SJSA1 (cell line): ENCODE measurements at regions not wholly inside any gene's neighbourhood (a gene's known extent, or its start where the extent isn't known, plus 50 kb on each side); places are given as distances from the start of the nearest gene placed in this dataset.
A peak's percentile ranks its signal among the peaks of the same experiment; 100 is the strongest.

Experiments used
- DNase-seq, 2 experiments: peaks; one replicate each; pipeline ENCODE4 v3.0.0-alpha.2; 2015 to 2020; ENCODE audit warnings: low spot score in 2 of 2, low read depth in 1 of 2
- H3K27ac ChIP-seq: fragments of 250-450 bp; sonication (Bioruptor Pico); 2 replicates; pipeline ENCODE4 v1.5.1; 2020; ENCODE audit warnings: mild to moderate bottlenecking, moderate library complexity
- H3K27me3 ChIP-seq: fragments of 250-450 bp; sonication (Bioruptor Pico); replicated peaks from 2 replicates; pipeline ENCODE4 v1.5.1; 2020; ENCODE audit warnings: mild to moderate bottlenecking, moderate library complexity
- H3K36me3 ChIP-seq: fragments of 250-450 bp; sonication (Bioruptor Pico); 2 replicates; pipeline ENCODE4 v1.5.1; 2020; ENCODE audit warnings: mild to moderate bottlenecking
- H3K4me1 ChIP-seq: fragments of 250-450 bp; sonication (Bioruptor Pico); replicated peaks from 2 replicates; pipeline ENCODE4 v1.6.1; 2021; ENCODE audit warnings: mild to moderate bottlenecking
- H3K4me3 ChIP-seq: fragments of 250-450 bp; sonication (Bioruptor Pico); 2 replicates; pipeline ENCODE4 v1.5.1; 2020; ENCODE audit warnings: mild to moderate bottlenecking
- H3K9me3 ChIP-seq: fragments of 250-450 bp; sonication (Bioruptor Pico); replicated peaks from 2 replicates; pipeline ENCODE4 v1.5.1; 2020; ENCODE audit warnings: mild to moderate bottlenecking

GRCh38 chr9:4404156-4404555, 86.1 kb upstream of the SLC1A1 start:
- Histone ChIP-seq H3K27ac (no peak overlapping the region), H3K27me3 (no peaks in the 10 kb centered on the region), H3K9me3 (no peaks in the 10 kb centered on the region), H3K36me3 (no peaks in the 10 kb centered on the region), H3K4me3 (no peak overlapping the region), H3K4me1 (no peaks in the 10 kb centered on the region)
- DNase-seq = no peak

- H3K9me3 ChIP-seq = no peaks in the 10 kb centered on the region
- no peaks in the 10 kb centered on the region for H3K36me3 ChIP-seq
- H3K4me1 ChIP-seq = no peaks in the 10 kb centered on the region
- H3K4me3 ChIP-seq = no peak overlapping the region
- no peak overlapping the region for H3K27ac ChIP-seq
- no peak for DNase-seq
- no peaks in the 10 kb centered on the region for H3K27me3 ChIP-seq
Measured at GRCh38 chr9:4402501-4402900, 87.8 kb upstream of the SLC1A1 start.

GRCh38 chr9:4400731-4401130, 89.5 kb upstream of the SLC1A1 start:
- no peak overlapping the region for H3K4me3 ChIP-seq
- DNase-seq = no peak
- H3K9me3 ChIP-seq = no peaks in the 10 kb centered on the region
- H3K36me3 ChIP-seq = no peaks in the 10 kb centered on the region
- no peak overlapping the region for H3K27ac ChIP-seq
- H3K4me1 ChIP-seq = no peaks in the 10 kb centered on the region
- H3K27me3 ChIP-seq = no peaks in the 10 kb centered on the region

GRCh38 chr9:4397917-4398316, 92.4 kb upstream of the SLC1A1 start:
- Histone ChIP-seq H3K36me3 (no peaks in the 10 kb centered on the region), H3K27ac (no peak overlapping the region), H3K4me3 (no peak overlapping the region), H3K27me3 (no peaks in the 10 kb centered on the region), H3K9me3 (no peaks in the 10 kb centered on the region), H3K4me1 (no peaks in the 10 kb centered on the region)
- DNase-seq = no peak

- H3K9me3 ChIP-seq = no peaks in the 10 kb centered on the region
- no peak overlapping the region for H3K4me3 ChIP-seq
Measured at GRCh38 chr9:4393806-4394523, 94.1 kb upstream of the GLIS3 start.

GRCh38 chr9:4389755-4390154, 89.9 kb upstream of the GLIS3 start:
- no peak overlapping the region for H3K27ac ChIP-seq
- no peaks in the 10 kb centered on the region for H3K36me3 ChIP-seq
- no peaks in the 10 kb centered on the region for H3K27me3 ChIP-seq
- DNase-seq = no peak
- H3K4me1 ChIP-seq = no peaks in the 10 kb centered on the region
- H3K9me3 ChIP-seq = no peaks in the 10 kb centered on the region
- H3K4me3 ChIP-seq = no peak overlapping the region

More at GRCh38 chr9:4393806-4394523, 94.1 kb upstream of the GLIS3 start:
- no peak for DNase-seq
- no peaks in the 10 kb centered on the region for H3K36me3 ChIP-seq
- no peak overlapping the region for H3K27ac ChIP-seq
- no peaks in the 10 kb centered on the region for H3K27me3 ChIP-seq
- H3K4me1 ChIP-seq = no peaks in the 10 kb centered on the region

- Histone ChIP-seq H3K4me3 (no peak overlapping the region), H3K27ac (no peak overlapping the region), H3K9me3 (no peaks in the 10 kb centered on the region), H3K27me3 (no peaks in the 10 kb centered on the region), H3K4me1 (no peaks in the 10 kb centered on the region), H3K36me3 (no peaks in the 10 kb centered on the region)
- DNase-seq = no peak
Measured at GRCh38 chr9:4389003-4389402, 89.1 kb upstream of the GLIS3 start.

- H3K9me3 ChIP-seq = no peaks in the 10 kb centered on the region
- no peaks in the 10 kb centered on the region for H3K36me3 ChIP-seq
- no peaks in the 10 kb centered on the region for H3K27me3 ChIP-seq
- H3K27ac ChIP-seq = no peak overlapping the region
- no peak for DNase-seq
- H3K4me1 ChIP-seq = no peaks in the 10 kb centered on the region
- no peak overlapping the region for H3K4me3 ChIP-seq
Measured at GRCh38 chr9:4386819-4387218, 87.0 kb upstream of the GLIS3 start.

- no peak for DNase-seq
- Histone ChIP-seq H3K4me3 (no peak overlapping the region), H3K4me1 (no peaks in the 10 kb centered on the region), H3K27me3 (no peaks in the 10 kb centered on the region), H3K9me3 (no peaks in the 10 kb centered on the region), H3K36me3 (no peaks in the 10 kb centered on the region), H3K27ac (no peak overlapping the region)
Measured at GRCh38 chr9:4384750-4385149, 84.9 kb upstream of the GLIS3 start.

- DNase-seq = peak in 1 of 2 experiments; percentile 11
- H3K4me3 ChIP-seq = no peak overlapping the region
- H3K27me3 ChIP-seq = no peaks in the 10 kb centered on the region
- no peaks in the 10 kb centered on the region for H3K4me1 ChIP-seq
- H3K27ac ChIP-seq = no peak overlapping the region
- no peaks in the 10 kb centered on the region for H3K36me3 ChIP-seq
- no peaks in the 10 kb centered on the region for H3K9me3 ChIP-seq
Measured at GRCh38 chr9:4382722-4383317, 83.0 kb upstream of the GLIS3 start.

- no peaks in the 10 kb centered on the region for H3K4me1 ChIP-seq
- no peaks in the 10 kb centered on the region for H3K9me3 ChIP-seq
- H3K4me3 ChIP-seq = no peak overlapping the region
- no peaks in the 10 kb centered on the region for H3K36me3 ChIP-seq
- H3K27me3 ChIP-seq = no peaks in the 10 kb centered on the region
- no peak for DNase-seq
- H3K27ac ChIP-seq = no peak overlapping the region
Measured at GRCh38 chr9:4381744-4382143, 81.9 kb upstream of the GLIS3 start.

GRCh38 chr9:4380406-4380805, 80.5 kb upstream of the GLIS3 start:
- Histone ChIP-seq H3K4me3 (no peak overlapping the region), H3K27ac (no peak overlapping the region), H3K27me3 (no peaks in the 10 kb centered on the region), H3K4me1 (peaks cover 5% of the 10 kb centered on the region), H3K9me3 (no peaks in the 10 kb centered on the region), H3K36me3 (no peaks in the 10 kb centered on the region)
- no peak for DNase-seq

GRCh38 chr9:4375424-4376200, 75.7 kb upstream of the GLIS3 start:
- peak overlapping the region; percentile 34 for H3K27ac ChIP-seq
- peaks cover 6% of the 10 kb centered on the region for H3K4me1 ChIP-seq
- peak in 1 of 2 experiments; percentile 22 for DNase-seq
- H3K36me3 ChIP-seq = no peaks in the 10 kb centered on the region
- H3K27me3 ChIP-seq = no peaks in the 10 kb centered on the region
- no peak overlapping the region for H3K4me3 ChIP-seq
- no peaks in the 10 kb centered on the region for H3K9me3 ChIP-seq

GRCh38 chr9:4371108-4371507, 71.2 kb upstream of the GLIS3 start:
- peaks cover 6% of the 10 kb centered on the region for H3K4me1 ChIP-seq
- no peaks in the 10 kb centered on the region for H3K27me3 ChIP-seq
- H3K4me3 ChIP-seq = no peak overlapping the region
- H3K36me3 ChIP-seq = no peaks in the 10 kb centered on the region
- no peaks in the 10 kb centered on the region for H3K9me3 ChIP-seq
- peak; percentile 1 to 41 for DNase-seq
- no peak overlapping the region for H3K27ac ChIP-seq
